Spleen (tissue), 11 donors: ENCODE measurements at regions not wholly inside any gene's neighbourhood (a gene's known extent, or its start where the extent isn't known, plus 50 kb on each side); places are given as distances from the start of the nearest gene placed in this dataset.

ENCODE experiments used
- DNase-seq: peaks from one replicate; pipeline ENCODE4 v3.0.0-alpha.2; 2020
- H3K27ac ChIP-seq, 8 donors: fragments of 200-600 bp; sonication (generic) in 7 of 8; 1 replicate in 4 of 8; 2 replicates in 4 of 8; pipeline versions ENCODE4 v1.5.0 to v1.8.0; 2016 to 2021; ENCODE audit warnings: inconsistent platforms in 4 of 8, mild to moderate bottlenecking in 4 of 8, moderate library complexity in 1 of 8
- H3K27me3 ChIP-seq, 7 donors: fragments of 200-600 bp; sonication (generic) in 6 of 7; replicated peaks in 1 of 7; 1 replicate in 4 of 7; 2 replicates in 3 of 7; pipeline versions ENCODE4 v1.5.0 to v1.8.0; 2016 to 2021; ENCODE audit warnings: inconsistent platforms in 3 of 7, mild to moderate bottlenecking in 1 of 7
- H3K36me3 ChIP-seq, 6 donors: fragments of 200-600 bp; sonication (generic) in 5 of 6; 1 replicate in 4 of 6; 2 replicates in 2 of 6; pipeline versions ENCODE4 v1.5.0 to v1.8.0; 2016 to 2021; ENCODE audit warnings: inconsistent platforms in 2 of 6
- H3K4me1 ChIP-seq, 6 donors: fragments of 200-600 bp; sonication (generic) in 5 of 6; 1 replicate in 3 of 6; 2 replicates in 3 of 6; pipeline versions ENCODE4 v1.5.0 to v1.8.0; 2016 to 2021; ENCODE audit warnings: inconsistent platforms in 3 of 6
- H3K4me3 ChIP-seq, 8 donors: fragments of 200-600 bp; sonication (generic) in 7 of 8; 1 replicate in 4 of 8; 2 replicates in 4 of 8; pipeline versions ENCODE4 v1.5.0 to v1.8.0; 2016 to 2021; ENCODE audit warnings: inconsistent platforms in 4 of 8, mild to moderate bottlenecking in 4 of 8, moderate library complexity in 2 of 8
- H3K9me3 ChIP-seq, 8 donors: fragments of 200-600 bp; sonication (generic) in 7 of 8; 1 replicate in 4 of 8; 2 replicates in 4 of 8; pipeline versions ENCODE4 v1.5.0 to v1.8.0; 2016 to 2021; ENCODE audit warnings: inconsistent platforms in 4 of 8
- CTCF ChIP-seq, 11 experiments: fragments of 200-600 bp in 7 of 11; fragments of 450-650 bp in 4 of 11; sonication (generic) in 4 of 11; IDR thresholded peaks in 8 of 11; conservative IDR thresholded peaks in 3 of 11; 1 replicate in 7 of 11; 2 replicates in 4 of 11; pipeline versions ENCODE4 v1.4.0 to v1.8.0; 2016 to 2021; ENCODE audit warnings: antibody characterized with exemption in 11 of 11, inconsistent platforms in 4 of 11, mild to moderate bottlenecking in 1 of 11
- POLR2A ChIP-seq, 3 donors: fragments of 450-650 bp; IDR thresholded peaks; one replicate each; pipeline ENCODE4 v1.5.1; 2017; ENCODE audit warnings: antibody characterized with exemption in 3 of 3, mild to moderate bottlenecking in 1 of 3
- POLR2AphosphoS5 ChIP-seq, 3 donors: sonication (generic); formaldehyde crosslinking; IDR thresholded peaks; one replicate each; pipeline ENCODE4 v1.5.1; 2017; ENCODE audit warnings: antibody characterized with exemption in 3 of 3
- WGBS, 5 donors: extraction: QIAGEN DNeasy Blood & Tissue Kit in 3 of 5; methylation state at CpG; one replicate each; pipeline versions ENCODE4 v1.1.5 to v1.1.7; 2013 to 2018; 5-methylcytosine and 5-hydroxymethylcytosine counted together
- intact Hi-C: fragments of 100-400 bp; cut with DNase I; formaldehyde crosslinking; loops from one replicate; pipeline ENCODE4 v1.15.0; 2023; ENCODE audit warnings: low total_unique reads
- donor health status: healthy with polysubstance abuse.
- donor health status: DM: no; HTN: no; CAD: no; lungs with moderate emphysema.
- donor health status: DM: no; HTN: no; CAD: no.
- donor health status: Bipolar disorder and iron deficiency.
- donor health status: healthy.
- donor health status: DM: no; HTN: no; CAD: no.
- donor health status: DM: yes; HTN: yes; CAD: no.

DNA sequence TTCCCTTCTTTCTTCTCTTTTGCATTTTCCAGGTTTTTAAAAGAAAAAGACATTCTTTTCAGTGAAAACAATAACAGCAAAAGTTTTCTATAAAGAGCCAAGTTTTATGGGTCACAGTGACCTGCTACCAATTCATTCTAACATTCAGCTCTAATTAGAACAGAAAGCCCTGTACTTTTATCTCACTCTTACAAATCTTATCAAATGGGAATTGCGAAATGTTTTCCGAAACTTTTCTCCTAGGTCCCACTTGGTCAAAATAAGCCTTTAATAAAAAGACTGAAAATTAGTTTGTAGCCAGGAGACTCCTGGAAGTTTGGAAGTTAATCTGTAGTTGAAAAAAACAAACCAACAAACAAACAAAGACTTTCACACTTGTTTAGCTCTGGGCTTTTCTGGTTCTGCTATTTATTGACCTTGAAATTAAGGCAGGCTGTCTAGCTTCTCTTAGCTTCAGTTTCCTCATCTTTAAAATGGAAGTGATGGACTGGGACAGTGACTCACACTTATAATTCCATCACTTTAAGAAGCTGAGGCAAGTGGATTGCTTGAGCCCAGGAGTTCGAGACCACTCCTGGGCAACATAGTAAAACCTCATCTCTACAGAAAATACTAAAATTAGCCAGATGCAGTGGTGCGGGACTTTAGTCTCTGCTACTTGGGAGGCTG lies 613.5 kb upstream of the CDH4 start:
- intact Hi-C loops = no loop called here
- no peaks in the 10 kb centered on the region for H3K4me1 ChIP-seq
- DNase-seq = no peak
- no peaks in the 10 kb centered on the region for H3K36me3 ChIP-seq
- H3K27ac ChIP-seq = no peak overlapping the region
- 84 to 96% (median 90%) methylated on average over 4 of the region's 4 CpGs for WGBS, 5 donors
- no peak overlapping the region for H3K4me3 ChIP-seq
- no peaks in the 10 kb centered on the region for H3K27me3 ChIP-seq
- no peak for TF ChIP-seq POLR2A (IDR thresholded peaks at IDR 0.05)
- TF ChIP-seq POLR2AphosphoS5 (IDR thresholded peaks at IDR 0.05) = no peak
- TF ChIP-seq CTCF (IDR thresholded peaks at IDR 0.05 in 8 of 11, conservative IDR thresholded peaks at IDR 0.05 in 3 of 11) = no peak
- H3K9me3 ChIP-seq = peaks cover 0 to 9% (median 0%) of the 10 kb centered on the region in 8 donors

DNA sequence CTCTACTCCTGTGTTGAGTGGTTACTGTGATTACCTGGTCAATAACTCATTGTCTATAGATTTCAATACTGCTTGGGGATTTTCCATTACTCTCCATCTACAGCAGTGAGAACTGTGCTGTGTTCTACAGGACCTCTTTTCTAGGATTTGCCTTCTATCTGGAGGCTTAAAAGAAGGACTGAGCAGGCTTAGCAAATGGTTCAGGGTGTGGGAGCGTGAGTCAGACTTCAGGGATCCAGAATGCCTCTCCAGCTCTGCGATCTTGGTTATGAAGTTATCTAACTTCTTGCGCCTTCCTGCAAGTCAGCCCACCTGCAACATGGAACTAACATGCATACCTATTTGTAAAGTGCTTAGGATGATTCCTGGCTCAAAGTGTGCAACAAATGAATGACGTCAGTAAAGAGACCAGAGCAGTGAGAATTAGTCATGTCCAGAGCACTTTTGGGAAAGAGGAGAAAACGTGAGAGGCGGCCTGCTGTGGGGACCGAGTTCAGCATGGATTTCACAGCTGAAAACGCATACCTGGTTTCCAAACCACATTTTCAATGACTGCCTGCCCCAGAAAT lies 610.1 kb upstream of the CDH4 start:
- no peaks in the 10 kb centered on the region for H3K27me3 ChIP-seq
- no peaks in the 10 kb centered on the region for H3K4me1 ChIP-seq
- no peaks in the 10 kb centered on the region for H3K36me3 ChIP-seq
- H3K9me3 ChIP-seq = peaks cover 0 to 7% (median 2%) of the 10 kb centered on the region in 8 donors
- intact Hi-C loops = no loop called here
- H3K4me3 ChIP-seq = no peak overlapping the region
- WGBS, 5 donors = 83 to 93% (median 86%) methylated on average over 8 of the region's 8 CpGs
- DNase-seq = no peak
- TF ChIP-seq POLR2A (IDR thresholded peaks at IDR 0.05) (no peak), CTCF (IDR thresholded peaks at IDR 0.05 in 8 of 11, conservative IDR thresholded peaks at IDR 0.05 in 3 of 11) (no peak), POLR2AphosphoS5 (IDR thresholded peaks at IDR 0.05) (no peak)
- H3K27ac ChIP-seq = no peak overlapping the region

DNA sequence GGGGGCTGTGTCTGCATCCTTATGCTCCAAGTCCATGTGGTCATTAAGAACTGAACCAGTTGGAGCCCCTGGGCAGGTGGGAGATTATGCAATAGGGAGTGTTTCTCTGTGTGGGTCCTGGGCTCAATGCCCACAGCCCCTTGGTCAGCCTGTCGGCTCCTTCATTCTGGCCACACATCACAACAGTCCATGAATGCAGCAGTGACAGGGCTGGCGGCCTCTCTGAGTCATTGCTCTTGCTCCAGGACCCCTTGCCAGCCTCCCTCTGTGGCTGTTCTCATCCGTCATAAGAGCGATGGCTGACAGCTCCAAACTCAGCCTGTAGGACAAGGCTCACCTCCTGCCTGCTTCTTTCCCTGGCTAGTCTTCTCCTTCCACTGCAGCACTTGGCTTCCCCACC lies 609.5 kb upstream of the CDH4 start:
- DNase-seq = no peak
- Histone ChIP-seq H3K4me1 (no peaks in the 10 kb centered on the region), H3K9me3 (peaks cover 0 to 11% (median 4%) of the 10 kb centered on the region in 8 donors), H3K4me3 (no peak overlapping the region), H3K27me3 (no peaks in the 10 kb centered on the region), H3K27ac (no peak overlapping the region), H3K36me3 (no peaks in the 10 kb centered on the region)
- WGBS, 5 donors = 78 to 96% (median 88%) methylated on average over 4 of the region's 4 CpGs
- no peak for TF ChIP-seq CTCF (IDR thresholded peaks at IDR 0.05 in 8 of 11, conservative IDR thresholded peaks at IDR 0.05 in 3 of 11)
- TF ChIP-seq POLR2A (IDR thresholded peaks at IDR 0.05) = no peak
- no peak for TF ChIP-seq POLR2AphosphoS5 (IDR thresholded peaks at IDR 0.05)
- intact Hi-C loops = no loop called here

DNA sequence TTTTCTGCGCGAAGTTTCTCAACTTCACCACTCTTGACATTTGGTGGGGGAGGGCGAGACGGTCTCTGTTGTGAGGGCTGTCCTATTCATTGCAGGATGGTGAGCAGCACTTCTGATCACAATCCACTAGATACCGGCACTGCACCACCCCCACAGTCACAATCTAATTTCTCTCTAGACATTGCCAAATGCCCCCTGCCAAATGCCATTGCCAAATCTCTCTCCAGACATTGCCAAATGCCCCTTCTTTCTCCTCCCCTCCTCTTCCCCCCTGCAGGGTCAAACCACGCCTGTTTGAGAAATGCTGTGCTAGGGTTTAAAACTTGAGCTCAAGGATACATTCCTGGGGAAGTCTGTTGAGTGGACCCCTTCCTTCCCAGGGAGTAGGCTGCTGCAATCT lies 603.5 kb upstream of the CDH4 start:
- Histone ChIP-seq H3K4me3 (no peak overlapping the region), H3K9me3 (peaks cover 0 to 23% (median 4%) of the 10 kb centered on the region in 8 donors), H3K4me1 (no peaks in the 10 kb centered on the region), H3K27me3 (no peaks in the 10 kb centered on the region), H3K27ac (no peak overlapping the region), H3K36me3 (no peaks in the 10 kb centered on the region)
- intact Hi-C loops = no loop called here
- WGBS, 5 donors = 57 to 77% (median 61%) methylated on average over 6 of the region's 6 CpGs
- no peak for DNase-seq
- no peak for TF ChIP-seq POLR2AphosphoS5 (IDR thresholded peaks at IDR 0.05)
- no peak for TF ChIP-seq POLR2A (IDR thresholded peaks at IDR 0.05)
- TF ChIP-seq CTCF (IDR thresholded peaks at IDR 0.05 in 8 of 11, conservative IDR thresholded peaks at IDR 0.05 in 3 of 11) = no peak
